ENCODE measurements at regions not wholly inside any gene's neighbourhood (a gene's known extent, or its start where the extent isn't known, plus 50 kb on each side); places are given as distances from the start of the nearest gene placed in this dataset.

DNA sequence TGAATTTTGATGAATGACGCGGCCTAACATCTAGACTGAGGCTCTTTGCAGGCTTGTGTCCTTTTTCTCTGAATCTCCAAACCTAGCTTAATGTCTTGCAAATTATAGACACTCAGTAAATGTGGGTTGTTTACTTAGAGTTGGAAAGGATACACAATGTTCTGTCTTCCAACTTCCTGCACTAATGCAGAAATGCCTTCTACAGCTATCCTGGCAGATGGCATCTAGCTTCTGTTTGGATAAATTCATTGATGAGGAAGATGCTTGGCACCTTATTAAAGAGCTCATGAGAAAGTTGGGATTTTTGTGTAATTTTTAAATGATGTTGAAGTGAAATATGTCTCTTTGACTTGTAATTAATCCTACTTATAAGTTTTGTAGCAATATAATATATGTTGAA is 1822.2 kb downstream of the MAT2B start:
- H3K4me3 ChIP-seq (ENCODE audit: low read depth, low read length), result no peak overlapping the region
- TF ChIP-seq, protein P1, sequence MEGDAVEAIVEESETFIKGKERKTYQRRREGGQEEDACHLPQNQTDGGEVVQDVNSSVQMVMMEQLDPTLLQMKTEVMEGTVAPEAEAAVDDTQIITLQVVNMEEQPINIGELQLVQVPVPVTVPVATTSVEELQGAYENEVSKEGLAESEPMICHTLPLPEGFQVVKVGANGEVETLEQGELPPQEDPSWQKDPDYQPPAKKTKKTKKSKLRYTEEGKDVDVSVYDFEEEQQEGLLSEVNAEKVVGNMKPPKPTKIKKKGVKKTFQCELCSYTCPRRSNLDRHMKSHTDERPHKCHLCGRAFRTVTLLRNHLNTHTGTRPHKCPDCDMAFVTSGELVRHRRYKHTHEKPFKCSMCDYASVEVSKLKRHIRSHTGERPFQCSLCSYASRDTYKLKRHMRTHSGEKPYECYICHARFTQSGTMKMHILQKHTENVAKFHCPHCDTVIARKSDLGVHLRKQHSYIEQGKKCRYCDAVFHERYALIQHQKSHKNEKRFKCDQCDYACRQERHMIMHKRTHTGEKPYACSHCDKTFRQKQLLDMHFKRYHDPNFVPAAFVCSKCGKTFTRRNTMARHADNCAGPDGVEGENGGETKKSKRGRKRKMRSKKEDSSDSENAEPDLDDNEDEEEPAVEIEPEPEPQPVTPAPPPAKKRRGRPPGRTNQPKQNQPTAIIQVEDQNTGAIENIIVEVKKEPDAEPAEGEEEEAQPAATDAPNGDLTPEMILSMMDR (IDR thresholded peaks at IDR 0.05; ENCODE audit: borderline replicate concordance, insufficient read depth, low read depth, low read length), result no peak

DNA sequence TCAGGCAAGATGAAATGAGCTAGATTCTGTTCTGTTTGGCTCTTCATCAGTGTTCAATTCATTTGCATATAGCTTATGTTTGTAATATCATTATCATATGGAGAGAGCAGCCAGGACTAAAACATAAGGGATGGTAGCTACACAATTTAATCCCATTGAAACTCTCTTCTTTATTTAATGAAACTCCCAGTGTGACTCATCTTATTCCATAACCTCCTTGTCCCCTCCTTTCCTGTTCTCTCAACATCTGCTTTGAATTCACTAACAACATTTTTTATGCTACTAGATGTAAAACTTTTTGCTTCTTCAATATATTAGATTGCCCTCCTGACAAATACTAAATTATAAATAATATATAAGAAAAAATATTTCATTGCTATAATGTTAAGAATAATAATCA is 1823.4 kb downstream of the MAT2B start:
- TF ChIP-seq, protein P1 (IDR thresholded peaks at IDR 0.05; ENCODE audit: borderline replicate concordance, insufficient read depth, low read depth, low read length), result no peak
- H3K4me3 ChIP-seq (ENCODE audit: low read depth, low read length), result no peak overlapping the region

DNA sequence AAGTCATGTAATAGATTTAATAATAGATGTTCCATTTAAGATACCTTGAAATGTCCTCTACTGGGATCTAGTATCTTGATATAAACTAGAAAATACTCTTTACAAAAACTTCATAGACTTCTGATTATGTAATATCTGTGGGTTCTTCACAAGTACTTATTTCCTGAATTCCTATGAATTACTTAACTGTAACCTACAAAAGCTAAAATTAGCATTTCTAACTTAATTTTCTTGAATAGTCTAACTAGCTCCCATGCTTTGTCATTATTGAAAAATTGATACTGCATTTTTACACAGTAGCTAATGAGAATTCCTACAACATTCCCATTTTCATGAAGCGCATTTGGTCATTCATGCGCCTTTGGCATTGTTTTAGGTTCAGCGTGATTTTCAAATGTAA is 1828.2 kb downstream of the MAT2B start:
- no peak overlapping the region for H3K4me3 ChIP-seq (ENCODE audit: low read depth, low read length)
- TF ChIP-seq, protein P1 (IDR thresholded peaks at IDR 0.05; ENCODE audit: borderline replicate concordance, insufficient read depth, low read depth, low read length), result no peak

DNA sequence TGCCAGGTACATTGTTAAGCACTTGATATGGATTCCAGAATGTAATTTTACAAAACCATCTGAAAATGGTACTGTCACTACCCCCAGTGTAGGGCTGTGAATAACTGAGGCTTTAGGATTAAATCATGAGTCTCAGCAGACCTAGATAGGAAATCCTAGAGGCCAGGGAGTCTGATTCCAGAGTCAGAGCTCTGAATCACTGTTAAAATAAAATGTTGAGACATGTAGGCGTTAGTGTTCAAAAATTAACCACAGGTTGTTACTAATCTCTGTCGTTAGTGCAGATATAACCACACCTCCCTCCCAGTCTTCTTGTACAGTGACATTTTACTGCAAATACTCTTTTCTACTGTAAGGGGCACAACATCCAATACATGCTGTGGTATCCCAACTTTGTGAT is 1828.8 kb downstream of the MAT2B start:
- TF ChIP-seq, protein P1 (IDR thresholded peaks at IDR 0.05; ENCODE audit: borderline replicate concordance, insufficient read depth, low read depth, low read length), result no peak

DNA sequence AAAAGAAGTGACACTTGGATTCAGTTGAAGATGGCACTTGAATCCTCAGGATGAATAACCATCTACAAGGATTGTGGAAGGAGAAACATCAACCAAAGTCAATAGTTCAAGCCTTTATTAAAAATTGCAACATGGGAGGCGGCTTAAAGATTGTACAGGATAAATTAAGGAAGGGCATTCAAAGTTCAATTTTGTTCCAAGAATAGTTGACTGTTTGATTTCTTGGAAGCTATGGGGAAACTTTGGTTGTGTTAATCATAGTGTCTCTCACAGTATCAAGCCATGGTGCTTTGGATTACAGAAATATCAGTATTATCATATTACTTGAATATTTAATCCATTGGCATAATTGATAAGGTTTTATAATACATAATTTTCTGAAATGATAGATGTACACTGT is 1844.3 kb downstream of the MAT2B start:
- TF ChIP-seq, protein P1 (IDR thresholded peaks at IDR 0.05; ENCODE audit: borderline replicate concordance, insufficient read depth, low read depth, low read length), result no peak

More for the DNA sequence above, 1828.8 kb downstream of the MAT2B start:
- no peak overlapping the region for H3K4me3 ChIP-seq (ENCODE audit: low read depth, low read length)

DNA sequence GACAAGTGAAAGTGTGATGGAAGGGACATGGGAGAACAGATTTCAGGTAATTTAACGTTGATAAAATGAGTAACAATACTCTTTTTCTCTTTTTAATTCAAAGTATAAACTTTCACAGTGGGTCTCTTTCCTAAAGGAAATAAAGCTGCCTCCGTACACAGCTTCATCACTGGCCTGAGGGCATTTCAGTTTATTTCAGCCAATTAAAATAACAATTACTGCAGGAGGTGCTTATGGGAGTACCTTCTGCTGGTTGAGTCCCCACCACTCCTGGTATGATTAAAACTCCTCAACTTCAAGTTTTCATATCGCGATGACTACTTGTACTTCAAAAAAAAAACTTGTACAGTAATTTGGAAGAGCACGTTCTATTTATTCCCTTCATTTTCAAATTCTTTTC is 1845.9 kb downstream of the MAT2B start:
- H3K4me3 ChIP-seq (ENCODE audit: low read depth, low read length), result no peak overlapping the region
- TF ChIP-seq, protein P1 (IDR thresholded peaks at IDR 0.05; ENCODE audit: borderline replicate concordance, insufficient read depth, low read depth, low read length), result no peak

More for the DNA sequence above, 1844.3 kb downstream of the MAT2B start:
- no peak overlapping the region for H3K4me3 ChIP-seq (ENCODE audit: low read depth, low read length)

DNA sequence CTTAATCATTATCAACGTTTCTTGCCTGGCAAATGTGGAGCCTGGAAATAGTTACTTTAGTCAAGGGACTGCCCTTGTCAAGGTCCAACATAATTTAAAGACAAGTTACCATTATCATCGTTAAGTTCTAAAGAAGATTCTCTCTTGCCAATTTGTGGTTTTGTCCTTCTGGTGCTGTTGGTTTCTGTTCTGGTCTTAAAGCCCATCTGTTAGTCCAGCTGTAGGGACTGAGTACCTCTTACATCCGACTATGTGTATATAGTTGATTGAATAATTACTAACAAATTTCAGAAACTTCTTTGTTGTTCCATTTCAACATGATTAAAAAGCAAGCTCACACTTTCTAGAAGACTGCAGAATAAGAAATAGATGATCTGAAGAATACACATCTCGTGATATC is 1854.9 kb downstream of the MAT2B start:
- H3K4me3 ChIP-seq (ENCODE audit: low read depth, low read length), result no peak overlapping the region
- TF ChIP-seq, protein P1 (IDR thresholded peaks at IDR 0.05; ENCODE audit: borderline replicate concordance, insufficient read depth, low read depth, low read length), result no peak

Data from GM12875 (cell line).